Esophagus squamous epithelium (tissue), 4 donors: ENCODE measurements at regions not wholly inside any gene's neighbourhood (a gene's known extent, or its start where the extent isn't known, plus 50 kb on each side); places are given as distances from the start of the nearest gene placed in this dataset.

Source experiments
- CTCF ChIP-seq, 6 experiments: fragments of 450-650 bp in 4 of 6; fragments of 200-600 bp in 2 of 6; sonication (generic) in 2 of 6; IDR thresholded peaks; one replicate each; pipeline ENCODE4 v1.5.1; 2016 to 2019; ENCODE audit warnings: antibody characterized with exemption in 6 of 6, mild to moderate bottlenecking in 4 of 6, moderate library complexity in 4 of 6
- POLR2A ChIP-seq, 4 donors: fragments of 450-650 bp; IDR thresholded peaks; one replicate each; pipeline ENCODE4 v1.6.1; 2017; ENCODE audit warnings: antibody characterized with exemption in 4 of 4, mild to moderate bottlenecking in 4 of 4, moderate library complexity in 3 of 4

GRCh38 chr5:57940879-57941278, 458.3 kb upstream of the ACTBL2 start:
- no peak for TF ChIP-seq CTCF (IDR thresholded peaks at IDR 0.05)
- no peak for TF ChIP-seq POLR2A (IDR thresholded peaks at IDR 0.05)
